Stimulated activated CD8-positive, alpha-beta memory T cell treated with anti-CD3 and anti-CD28 coated beads, Interleukin-2, amount 100 ng/mL, for 1 hour (primary cell): ENCODE measurements at regions not wholly inside any gene's neighbourhood (a gene's known extent, or its start where the extent isn't known, plus 50 kb on each side); places are given as distances from the start of the nearest gene placed in this dataset.
"Not testable (repeated sequence)": the region's sequence is repeated elsewhere in the genome, so short reads cannot be mapped to it uniquely, and the experiment has no call there.

Experiments
- DNase-seq, 2 donors: peaks; one replicate each; pipeline ENCODE4 v3.0.0-alpha.2; 2020; ENCODE audit warnings: low read depth in 2 of 2

DNA sequence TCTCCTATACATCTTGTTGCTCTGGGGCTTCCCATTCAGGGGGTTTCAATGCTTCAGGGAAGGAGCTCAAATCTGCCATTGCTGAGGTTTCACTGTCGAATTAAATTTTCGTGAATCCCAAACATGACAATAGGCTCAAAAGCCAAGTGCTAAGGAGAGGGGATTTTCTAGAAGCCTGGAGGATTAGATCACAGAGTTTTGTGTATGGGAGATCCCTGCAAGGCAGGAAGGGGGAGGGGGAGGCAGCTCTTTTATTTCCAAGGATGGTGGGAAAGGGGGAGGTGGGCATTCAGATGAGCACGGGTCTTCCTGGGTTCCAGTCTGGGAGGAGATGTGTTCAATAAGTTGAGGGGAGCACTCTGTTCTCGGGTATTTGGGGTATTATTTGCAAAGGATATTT, 69.9 kb upstream of the DLG1 start:
- no peak for DNase-seq

DNA sequence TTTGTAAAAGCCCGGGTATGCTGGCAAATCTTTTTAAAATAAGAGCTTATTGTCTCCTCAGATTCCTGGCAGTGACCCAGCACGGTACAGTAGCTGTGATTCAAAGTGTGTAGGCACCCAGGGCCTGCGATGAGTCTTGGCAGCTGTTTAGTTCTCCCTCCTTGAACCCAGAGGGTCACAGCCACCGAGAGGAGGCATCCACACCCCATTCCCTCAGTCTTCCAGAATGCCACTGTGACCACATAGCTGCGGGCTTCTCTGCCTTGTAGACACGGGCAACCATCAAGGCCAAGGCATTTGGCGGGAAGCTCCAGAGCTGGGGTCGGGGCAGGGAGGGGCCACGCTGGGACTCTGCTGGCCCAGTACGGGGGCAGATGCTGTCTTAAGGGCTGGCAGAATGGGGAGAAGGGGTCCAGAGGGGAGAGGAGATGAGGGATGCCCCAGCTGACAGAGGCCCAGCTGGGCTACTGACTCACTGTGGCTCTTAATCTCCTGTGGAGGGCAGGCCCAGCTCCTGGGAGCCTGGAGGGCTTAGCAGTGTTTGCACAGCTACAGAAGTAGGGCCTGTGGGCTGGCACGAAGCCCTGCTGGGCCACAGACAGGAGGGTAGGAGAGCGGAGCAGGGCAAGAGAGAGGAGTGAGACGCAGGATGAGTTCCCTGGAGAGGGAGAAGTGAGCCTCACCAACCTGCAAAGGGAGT, 68.8 kb upstream of the DLG1 start:
- DNase-seq, result no peak

DNA sequence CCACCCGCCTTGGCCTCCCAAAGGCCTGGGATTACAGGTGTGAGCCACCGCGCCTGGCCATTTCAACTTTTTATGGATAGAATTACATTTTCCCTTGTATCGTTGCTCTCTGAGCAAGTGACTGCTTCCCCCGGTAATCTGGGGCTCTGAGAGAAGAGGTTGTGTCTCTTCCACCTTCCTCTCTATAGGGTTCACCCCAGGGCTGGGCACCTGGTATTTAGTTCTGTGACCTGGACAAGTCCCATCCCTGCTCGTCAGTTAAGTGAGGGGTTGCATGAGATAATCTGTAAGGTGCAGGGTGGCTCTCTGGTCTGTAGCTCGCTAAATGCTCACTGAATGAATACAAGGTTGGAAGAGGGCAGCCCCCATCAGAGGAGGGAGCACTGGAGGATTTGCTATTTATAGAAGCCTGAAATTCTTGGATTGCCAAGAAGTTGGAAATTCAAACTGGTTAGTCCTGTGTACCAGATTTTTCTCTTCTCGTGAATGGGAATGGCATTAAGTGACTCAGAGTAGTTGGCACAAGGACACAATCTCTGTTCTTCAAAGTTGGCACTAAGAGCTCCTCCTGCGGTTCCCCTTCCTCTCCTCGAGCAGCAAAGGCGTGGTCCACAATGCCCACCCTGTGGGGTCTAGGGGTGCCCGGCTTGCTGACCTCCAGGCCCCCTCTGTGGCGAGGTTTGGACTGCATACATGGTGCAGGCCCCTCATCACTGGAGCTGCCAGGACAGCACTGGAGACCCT, 68.1 kb upstream of the DLG1 start:
- no peak for DNase-seq

DNA sequence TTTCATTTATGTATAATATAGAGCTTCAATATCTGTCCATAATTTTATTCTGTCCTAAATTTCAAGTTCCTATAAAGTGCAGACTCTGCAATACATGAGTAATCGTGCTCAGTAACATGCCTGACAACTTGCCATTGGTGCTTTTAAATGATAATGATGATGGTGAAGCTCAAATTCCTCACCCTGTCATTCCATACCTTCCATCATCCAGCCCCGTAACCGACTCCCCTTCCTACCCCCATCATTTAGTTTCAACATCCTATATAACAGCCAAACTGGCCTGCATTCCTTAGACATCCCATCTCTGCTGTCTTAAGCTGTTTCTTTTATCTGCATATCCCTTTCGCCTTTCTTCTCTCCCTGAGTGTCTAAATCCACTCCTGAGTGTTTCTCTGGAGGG, 67.2 kb upstream of the DLG1 start:
- no peak for DNase-seq

DNA sequence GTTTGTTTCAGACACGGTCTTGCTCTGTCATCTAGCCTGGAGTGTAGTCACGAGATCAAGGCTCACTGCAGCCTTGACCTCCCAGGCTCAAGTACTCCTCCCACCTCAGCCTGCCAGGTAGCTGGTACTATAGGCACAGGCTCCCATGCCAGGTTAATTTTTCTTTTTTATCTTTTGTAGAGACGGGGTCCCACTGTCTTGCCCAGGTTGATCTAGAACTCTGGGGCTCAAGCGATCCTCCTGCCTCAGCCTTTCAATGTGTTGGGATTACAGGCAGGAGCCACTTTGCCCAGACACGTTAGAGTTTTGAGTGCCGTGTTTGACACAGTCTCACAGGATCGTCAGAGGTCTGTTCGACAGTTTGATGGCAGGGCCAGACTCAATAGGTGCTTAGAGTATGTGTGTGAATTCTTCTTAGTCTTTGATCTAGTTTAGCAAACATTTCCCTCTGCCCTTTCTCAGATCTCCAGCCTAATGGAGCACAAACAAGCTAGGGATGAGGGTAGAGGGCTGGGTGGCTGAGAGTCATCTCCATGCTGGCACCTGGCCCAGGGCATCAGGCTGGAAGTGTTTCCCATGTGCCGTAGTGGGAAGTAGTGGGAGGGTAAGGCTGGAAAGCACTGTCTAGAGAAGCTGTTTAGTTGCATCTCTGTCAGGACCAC, 66.1 kb upstream of the DLG1 start:
- DNase-seq, result no peak

DNA sequence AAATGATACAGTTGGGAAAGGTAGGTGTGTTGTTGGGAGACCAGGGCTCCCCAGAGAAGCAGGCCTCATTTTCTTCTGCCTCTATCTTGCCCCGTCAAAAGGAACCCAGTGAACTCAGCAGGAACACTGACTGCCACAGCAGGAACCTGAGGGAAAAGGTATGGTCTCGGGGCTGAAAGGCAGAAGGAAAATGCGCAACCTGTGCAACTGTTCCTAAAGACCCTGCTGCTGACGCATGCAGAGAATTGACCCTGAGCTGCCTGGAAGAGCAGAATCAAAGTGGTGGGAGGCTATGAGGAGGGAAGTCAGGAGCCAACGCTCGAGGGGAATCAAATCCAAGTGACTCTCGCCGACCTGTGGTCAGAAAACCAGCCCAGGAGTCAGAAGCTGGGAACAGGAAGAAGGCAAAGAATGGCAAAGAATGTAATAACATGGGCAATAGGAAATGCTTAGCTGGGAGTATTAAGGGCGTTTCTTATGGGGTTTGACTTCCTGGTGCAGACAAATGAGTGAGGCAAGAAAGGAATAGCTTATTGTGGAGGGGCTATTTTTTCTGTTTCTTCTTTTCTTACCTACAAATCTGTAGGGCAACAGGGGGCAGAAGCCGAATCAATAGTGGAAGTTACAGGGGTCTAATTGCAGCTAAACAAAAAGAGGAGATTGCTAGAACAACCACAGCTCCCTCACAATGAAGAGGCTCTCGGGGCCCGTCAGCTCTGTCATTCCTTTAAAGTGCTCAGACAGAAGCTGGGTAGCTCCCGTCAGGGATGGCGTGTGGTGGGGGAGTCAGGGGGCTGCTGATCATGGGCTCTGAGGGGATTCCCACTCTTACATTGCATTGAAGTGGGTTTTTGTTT, 65.4 kb upstream of the DLG1 start:
- no peak for DNase-seq

DNA sequence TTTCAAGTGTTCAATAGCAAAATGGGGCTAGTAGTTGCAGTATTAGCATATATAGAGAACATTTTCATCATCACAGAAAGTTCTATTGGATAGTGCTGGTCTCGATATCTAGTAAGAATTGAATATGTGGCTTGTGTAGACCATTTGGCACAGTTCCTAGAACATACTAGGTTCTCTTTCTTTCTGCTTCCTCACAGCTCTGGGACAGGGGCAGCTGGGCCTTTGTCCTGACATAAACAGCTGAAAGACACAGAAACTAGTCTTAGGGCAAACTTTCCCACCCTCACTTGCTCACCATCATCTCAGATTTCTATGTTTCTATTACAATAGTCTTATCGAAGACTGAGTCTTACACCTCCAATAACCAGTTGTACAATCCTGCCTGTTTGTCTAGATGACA, 63.7 kb upstream of the DLG1 start:
- no peak for DNase-seq

DNA sequence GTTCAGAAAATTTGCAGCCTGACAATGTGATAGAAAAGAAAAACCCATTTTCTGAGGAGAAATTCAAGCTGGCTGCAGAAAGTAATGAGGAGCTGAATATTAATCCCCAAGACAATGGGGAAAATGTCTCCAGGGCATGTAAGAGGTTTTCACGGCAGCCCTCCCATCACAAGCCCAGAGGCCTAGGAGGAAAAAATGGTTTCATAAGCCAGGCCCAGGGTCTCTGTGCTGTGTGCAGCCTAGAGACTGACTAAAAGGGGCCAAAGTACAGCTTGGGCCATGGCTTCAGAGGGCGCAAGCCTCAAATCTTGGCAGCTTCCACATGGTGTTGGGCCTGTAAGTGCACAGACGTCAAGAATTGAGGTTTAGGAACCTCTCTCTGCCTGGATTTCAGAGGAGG, 61.7 kb upstream of the DLG1 start:
- DNase-seq, result not testable (repeated sequence)

DNA sequence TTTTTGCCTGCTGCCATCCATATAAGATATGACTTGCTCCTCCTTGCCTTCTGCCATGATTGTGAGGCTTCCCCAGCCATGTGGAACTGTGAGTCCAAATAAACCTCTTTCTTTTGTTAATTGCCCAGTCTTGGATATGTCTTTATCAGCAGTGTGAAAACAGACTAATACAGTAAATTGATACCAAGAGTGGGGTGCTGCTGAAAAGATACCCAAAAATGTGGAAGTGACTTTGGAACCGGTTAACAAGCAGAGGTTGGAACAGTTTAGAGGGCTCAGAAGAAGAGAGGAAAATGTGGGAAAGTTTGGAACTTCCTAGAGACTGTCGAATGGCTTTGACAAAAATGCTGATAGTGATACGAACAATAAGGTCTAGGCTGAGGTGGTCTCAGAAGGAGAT, 61.1 kb upstream of the DLG1 start:
- not testable (repeated sequence) for DNase-seq

DNA sequence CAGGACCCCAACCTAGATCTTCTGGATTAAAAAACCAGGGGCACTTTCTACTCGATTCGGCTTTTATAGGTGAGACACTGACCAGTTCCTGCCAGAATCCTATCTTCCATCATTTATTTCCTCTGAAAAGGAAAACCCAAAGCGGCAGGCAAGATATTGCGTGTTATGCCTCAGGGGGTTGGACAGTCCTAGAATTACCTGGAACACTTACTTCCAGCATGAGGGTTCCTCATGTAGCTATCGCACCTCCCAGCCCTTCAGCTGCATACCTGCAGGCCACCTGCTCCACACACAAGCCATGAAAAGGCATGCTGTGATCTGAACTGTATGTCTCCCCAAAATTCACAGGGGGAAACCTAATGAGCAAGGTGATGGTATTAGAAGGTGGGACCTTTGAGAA, 58.3 kb upstream of the DLG1 start:
- DNase-seq, result no peak

DNA sequence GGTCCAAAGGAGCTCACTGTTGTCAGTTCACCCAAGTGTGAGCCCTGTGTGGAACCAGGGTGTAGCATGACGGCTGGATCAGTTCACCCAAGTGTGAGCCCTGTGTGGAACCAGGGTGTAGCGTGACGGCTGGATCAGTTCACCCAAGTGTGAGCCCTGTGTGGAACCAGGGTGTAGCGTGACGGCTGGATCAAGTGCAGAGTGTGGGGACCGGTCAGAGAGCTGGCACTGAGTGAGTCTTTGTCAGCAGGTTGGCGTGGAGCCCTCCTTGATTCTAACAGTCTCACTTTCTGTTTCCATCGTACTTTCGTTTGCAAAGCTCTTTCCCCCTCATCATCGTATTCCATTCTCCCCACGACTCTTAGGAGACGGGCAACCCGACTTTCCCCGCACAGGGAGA, 57.9 kb upstream of the DLG1 start:
- DNase-seq, result no peak

DNA sequence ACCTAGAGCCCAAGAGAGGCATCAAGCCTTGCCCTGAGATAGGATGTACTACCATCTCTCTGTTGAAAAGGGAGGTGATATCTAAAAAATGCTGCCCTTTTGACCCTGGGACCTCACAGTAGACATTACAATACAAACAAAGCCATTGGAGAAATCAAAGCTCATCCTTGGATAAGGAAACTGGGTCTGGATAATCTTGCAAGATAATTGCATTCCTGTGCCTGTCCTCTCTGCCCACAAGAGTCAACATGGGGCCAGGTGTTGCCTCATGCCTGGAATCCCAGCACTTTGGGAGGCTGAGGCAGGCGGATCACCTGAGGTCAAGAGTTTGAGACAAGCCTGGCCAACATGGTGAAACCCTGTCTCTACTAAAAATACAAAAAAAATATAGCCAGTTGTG, 57.3 kb upstream of the DLG1 start:
- DNase-seq, result no peak

DNA sequence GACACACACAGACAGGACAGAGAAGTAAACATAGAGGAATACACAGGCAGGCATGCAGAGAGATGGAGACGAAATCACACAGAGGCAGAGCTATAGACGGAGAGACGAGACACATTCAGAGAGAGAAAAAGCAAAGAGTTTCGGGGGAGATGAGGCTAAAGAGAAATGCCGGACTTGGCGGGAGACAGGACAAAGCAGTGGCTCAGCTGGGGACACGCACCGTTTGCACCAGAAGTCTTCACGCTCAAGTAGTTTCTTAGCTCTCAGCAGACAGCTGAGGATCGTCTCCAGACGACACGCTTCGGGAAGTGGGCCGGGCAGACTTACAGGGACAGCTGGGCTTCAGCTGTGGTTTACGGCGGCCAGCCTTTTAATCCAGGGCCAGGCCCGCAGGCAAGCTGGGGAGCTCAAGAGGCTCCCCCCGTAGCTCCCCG, 56.2 kb upstream of the DLG1 start:
- no peak for DNase-seq

DNA sequence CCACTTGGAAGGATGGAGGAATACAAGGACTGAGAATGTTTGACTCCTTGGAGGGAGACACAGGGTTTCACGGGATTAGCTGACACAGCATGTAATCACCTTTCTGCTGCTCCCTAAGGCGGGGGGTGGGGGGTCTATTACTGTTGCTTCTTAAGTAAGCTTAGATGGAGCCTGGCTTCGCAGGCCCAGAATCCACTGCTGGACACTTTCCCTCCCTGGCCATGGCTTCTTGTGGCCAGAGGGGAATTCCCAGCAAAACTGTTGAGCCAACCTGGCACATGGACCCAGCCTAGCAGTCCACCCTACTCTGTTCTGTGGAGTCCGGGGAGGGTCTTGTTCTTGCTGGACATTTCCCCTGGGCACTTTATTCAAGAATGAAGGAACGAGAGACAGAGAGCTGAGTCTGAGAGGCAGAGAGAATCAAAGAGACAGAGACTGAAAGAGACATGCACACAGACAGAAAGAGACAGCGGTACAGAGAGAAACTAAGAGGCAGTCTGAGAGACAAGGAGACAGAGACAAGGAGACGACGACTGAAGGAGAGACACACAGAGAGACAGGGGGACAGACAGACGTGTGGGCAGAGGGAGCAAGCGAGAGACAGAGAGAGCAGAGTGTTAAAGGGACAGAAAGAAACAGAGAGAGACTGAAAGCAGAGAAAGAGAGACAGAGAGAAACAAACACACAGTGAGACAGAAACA, 55.6 kb upstream of the DLG1 start:
- no peak for DNase-seq

DNA sequence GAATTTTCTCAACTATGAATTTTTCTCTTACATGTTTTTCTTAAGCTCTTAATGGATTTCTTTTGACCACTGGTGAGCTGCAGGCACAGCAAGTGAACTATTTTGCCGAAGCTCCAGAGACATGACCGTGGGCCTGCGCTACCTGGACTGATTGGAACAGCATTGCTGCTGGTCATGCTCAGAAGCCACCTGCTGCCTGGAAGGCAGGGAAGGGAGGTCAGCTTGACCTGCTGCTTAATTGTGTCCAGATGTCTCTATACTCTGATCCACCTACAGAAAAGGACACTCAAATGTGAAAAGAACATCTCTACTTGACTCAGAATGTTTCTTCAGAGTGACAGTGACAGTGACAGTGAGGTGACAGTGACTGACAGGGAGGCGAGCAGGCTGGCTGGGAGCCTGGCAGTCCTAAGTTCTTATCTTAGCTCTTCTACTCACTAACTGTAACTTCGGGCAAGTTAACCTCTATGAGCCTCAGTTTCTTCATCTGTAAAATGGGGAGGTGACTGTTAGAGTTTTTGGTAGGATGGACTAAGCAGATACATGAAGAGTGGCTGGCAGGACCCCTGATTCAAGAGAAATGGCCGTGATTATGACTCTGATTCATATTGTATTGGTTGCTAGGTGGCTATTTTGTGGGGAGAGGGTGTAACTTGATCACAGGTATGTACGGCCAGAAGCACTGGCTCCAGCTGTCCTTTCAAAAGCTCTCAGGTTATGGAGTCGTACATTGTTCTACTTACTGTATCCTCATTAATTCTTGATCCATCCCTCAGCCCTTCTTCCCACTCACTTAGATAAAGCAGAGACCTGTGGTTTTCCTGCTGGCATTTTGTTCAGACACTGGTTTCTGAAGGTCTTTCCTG, 54.8 kb upstream of the DLG1 start:
- no peak for DNase-seq

DNA sequence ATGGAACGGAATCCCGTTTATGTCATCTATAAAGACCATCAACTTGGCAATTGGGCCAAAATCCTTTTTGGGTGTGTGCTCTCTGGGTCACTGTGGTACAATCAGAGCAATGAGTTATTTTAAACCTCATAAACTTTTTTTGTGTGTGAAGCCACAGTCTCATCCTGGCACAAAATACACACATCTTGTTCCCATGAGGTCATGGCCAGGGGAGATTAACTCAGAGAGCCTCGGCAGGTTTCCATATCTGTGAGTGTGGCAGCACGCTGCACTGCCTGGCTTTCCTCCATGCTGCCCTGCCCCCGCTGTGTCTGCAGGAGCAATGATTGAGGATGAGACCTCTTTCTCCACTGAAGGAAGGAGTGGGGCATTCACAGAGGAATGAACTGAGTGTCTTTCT, 54.0 kb upstream of the DLG1 start:
- no peak for DNase-seq

DNA sequence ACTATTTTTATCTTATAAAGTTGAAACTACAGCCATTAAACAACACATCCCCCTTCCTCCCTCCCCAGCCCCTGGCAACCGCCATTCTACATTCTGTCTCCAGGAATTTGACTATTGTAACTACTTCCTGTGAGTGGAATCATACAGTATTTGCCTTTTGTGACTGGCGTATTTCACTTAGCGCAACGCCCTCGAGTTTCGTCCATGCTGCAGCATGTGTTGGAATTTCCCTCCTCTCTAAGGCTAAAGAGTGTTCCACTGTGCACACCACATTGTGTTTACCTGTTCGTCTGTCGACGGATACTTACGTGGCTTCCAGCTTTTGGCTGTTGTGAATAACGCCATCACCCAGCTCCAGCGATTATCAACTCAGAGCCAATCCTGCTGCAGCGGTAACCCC, 52.0 kb upstream of the DLG1 start:
- no peak for DNase-seq

DNA sequence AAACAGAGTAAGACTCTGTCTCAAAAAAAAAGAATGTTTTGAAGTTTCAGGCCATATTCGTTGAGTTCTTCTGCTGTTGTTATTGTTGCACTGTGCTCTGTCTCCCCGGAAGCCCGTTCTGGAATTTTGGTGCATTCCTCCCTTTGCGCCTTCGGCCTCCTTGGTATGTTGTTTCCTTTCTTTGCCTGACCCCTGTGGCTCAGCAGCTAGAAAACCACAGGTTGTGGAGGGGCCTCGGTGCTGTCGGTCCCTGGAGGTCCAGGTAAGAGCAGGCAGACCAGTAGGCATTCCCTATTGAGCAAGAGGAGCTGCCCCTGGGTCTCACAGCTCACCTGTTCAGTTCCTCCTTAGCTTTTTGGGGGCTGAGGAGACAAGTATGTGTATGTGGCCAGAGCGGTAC, 51.0 kb upstream of the DLG1 start:
- DNase-seq, result no peak
